Activated T-cell treated with anti-CD3 and anti-CD28 coated beads, Interleukin-2, amount 50 U/mL, for 4 hours (primary cell): ENCODE measurements at regions not wholly inside any gene's neighbourhood (a gene's known extent, or its start where the extent isn't known, plus 50 kb on each side); places are given as distances from the start of the nearest gene placed in this dataset.

ENCODE experiments used
- ATAC-seq, 2 donors: fragments of 200-7000 bp; cut with Tn5 transposase; one replicate each; pipeline ENCODE4 v1.10.0; 2021
- DNase-seq: peaks from one replicate; pipeline ENCODE4 v3.0.0-alpha.2; 2020
- H3K27me3 Mint-ChIP-seq: one replicate; pipeline ENCODE4 v1.8.0; 2021; ENCODE audit warnings: low read depth, mixed read lengths
- H3K36me3 Mint-ChIP-seq: one replicate; pipeline ENCODE4 v1.8.0; 2022; ENCODE audit warnings: mixed read lengths; ENCODE audit not compliant: insufficient read depth
- H3K4me1 Mint-ChIP-seq: one replicate; pipeline ENCODE4 v1.8.0; 2021; ENCODE audit warnings: low read depth, mixed read lengths
- H3K4me3 Mint-ChIP-seq: one replicate; pipeline ENCODE4 v1.8.0; 2021; ENCODE audit warnings: mild to moderate bottlenecking, moderate library complexity, mixed read lengths
- H3K9me3 Mint-ChIP-seq: one replicate; pipeline ENCODE4 v1.8.0; 2021; ENCODE audit warnings: mixed read lengths

DNA sequence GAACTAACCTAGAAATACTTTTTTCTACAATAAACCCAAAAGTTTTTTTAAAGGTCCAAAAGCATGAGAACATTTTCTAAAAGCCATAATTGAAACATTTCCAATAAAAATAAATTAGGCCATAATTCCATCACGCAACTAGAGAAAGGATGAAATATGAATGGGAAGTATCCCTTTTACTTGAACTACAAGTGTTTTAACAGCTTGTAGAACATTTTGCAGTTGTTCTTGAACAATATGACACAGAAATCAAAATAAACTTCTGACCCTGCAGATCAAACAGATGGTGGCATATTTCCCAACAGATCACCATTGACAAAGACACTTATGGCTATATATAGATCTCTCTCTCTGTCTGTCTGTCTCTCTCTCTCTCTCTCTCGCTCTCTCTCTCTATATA is 624.4 kb downstream of the PSAT1 start:
- Mint-ChIP-seq H3K4me3 (no peak overlapping the region), H3K27me3 (no peaks in the 10 kb centered on the region), H3K4me1 (no peaks in the 10 kb centered on the region), H3K36me3 (no peaks in the 10 kb centered on the region), H3K9me3 (peaks cover 10% of the 10 kb centered on the region)
- no peak for ATAC-seq
- DNase-seq, result no peak

DNA sequence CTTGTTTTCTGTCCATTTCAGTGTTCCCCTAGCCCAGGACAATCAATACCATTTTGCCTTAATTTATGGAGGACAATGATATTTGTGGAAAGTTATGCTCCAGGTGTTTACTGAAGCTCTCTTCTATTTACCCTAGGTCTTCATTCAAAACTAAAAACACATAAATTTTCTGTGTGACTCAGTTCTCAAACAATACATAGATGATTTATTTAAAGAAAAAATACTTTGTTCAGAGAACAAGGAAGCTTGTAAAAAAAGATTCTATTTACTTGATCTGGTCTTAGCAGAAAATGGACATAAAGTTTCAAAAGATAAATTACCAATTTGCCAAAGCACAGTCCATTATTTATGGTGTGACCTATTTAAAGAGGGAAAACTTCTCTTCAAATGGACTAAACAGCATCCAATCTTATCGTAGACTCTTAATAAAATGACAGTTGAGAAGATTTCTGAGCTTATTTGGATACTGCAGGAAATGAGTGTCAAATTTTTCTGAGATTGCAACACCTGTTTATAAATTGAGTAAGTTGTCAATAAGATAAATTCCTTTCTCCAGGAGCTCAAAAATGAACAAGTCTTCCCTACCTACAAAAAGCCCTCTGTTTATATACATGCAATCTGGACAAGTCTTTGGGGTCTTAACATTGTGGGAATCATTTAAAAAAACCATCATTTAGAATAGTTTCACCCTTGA is 627.2 kb downstream of the PSAT1 start:
- DNase-seq (no peak), ATAC-seq (no peak)
- H3K4me1 Mint-ChIP-seq, result no peaks in the 10 kb centered on the region
- H3K27me3 Mint-ChIP-seq, result no peaks in the 10 kb centered on the region
- H3K9me3 Mint-ChIP-seq, result no peaks in the 10 kb centered on the region
- no peak overlapping the region for H3K4me3 Mint-ChIP-seq
- H3K36me3 Mint-ChIP-seq, result no peaks in the 10 kb centered on the region

DNA sequence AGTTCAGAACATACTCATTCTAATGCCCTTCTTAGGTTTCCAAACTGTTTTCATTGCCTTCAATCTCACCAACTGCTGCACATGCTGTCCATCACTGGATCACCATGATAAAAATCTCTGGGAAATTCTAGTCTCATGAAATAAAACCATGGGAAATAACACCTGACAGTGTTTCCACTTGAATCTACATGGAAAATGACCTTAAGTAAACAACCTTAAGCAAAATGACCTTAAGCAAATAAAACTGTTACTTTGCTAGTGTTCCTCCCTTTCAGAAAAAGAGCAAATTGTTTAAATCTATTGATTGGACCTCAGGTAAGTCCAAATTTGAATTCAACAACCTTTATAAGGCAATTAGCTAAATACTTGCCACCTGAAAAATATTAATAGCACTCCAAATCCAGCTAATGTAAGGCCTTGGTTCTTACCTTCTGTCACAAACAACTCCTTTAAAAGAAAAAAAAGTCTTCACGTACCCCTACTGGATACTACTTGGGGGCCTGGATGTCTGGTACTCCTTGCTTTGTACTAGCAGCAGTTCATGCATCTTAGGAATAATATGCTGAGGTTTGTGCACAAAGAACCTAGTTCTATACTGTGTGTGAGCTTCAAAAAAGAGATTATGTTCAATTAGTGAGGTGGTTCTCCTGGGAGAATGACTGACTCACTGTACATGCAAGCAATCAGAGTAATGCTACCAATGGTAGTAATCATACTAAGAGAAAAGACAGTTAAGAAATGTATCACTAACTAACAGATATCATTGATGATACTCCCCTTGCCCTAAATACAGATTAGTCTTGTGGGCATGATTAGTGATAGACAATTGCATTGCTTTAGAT is 630.4 kb downstream of the PSAT1 start:
- H3K36me3 Mint-ChIP-seq, result no peaks in the 10 kb centered on the region
- H3K9me3 Mint-ChIP-seq, result no peaks in the 10 kb centered on the region
- DNase-seq (no peak), ATAC-seq (no peak)
- no peaks in the 10 kb centered on the region for H3K4me1 Mint-ChIP-seq
- H3K27me3 Mint-ChIP-seq, result no peaks in the 10 kb centered on the region
- H3K4me3 Mint-ChIP-seq, result no peak overlapping the region

DNA sequence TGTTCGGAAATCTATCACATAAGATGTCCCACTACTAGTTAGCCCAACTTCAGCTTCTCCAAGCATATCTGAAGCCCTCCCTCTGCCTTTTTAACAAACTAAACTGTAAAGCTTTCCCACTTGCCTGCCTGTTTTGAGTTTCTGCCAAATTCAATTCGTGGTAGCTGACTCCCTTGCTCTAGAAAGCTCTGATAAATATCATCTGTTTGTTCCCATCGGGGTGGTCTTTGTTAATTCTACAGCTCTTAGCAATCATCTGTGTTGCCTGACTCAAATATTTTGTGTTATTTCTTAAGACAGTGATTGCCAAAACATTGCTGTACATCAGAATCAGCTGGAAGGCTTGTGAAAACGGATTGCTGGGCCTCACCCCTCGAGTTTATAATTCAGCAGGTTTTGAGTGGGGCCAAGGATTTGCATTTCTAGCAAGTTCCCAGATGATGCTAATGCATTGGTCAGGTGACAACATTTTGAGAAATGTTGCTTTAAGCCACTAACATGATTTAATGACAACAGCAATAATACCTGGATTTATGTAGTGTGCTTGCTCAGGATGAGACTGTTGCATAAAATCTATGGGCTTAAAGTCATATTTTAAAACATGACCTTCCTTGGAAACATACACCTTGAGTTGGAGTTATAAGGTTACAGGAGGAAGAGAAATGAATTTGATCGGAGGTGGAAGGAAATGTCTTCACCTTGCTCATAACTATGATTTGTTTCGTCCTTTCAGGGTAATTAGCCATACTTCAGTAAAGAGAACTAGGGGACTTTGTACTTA is 631.9 kb downstream of the PSAT1 start:
- Mint-ChIP-seq H3K4me1 (no peaks in the 10 kb centered on the region), H3K4me3 (no peak overlapping the region), H3K9me3 (no peaks in the 10 kb centered on the region), H3K27me3 (no peaks in the 10 kb centered on the region), H3K36me3 (no peaks in the 10 kb centered on the region)
- DNase-seq (no peak), ATAC-seq (no peak)

DNA sequence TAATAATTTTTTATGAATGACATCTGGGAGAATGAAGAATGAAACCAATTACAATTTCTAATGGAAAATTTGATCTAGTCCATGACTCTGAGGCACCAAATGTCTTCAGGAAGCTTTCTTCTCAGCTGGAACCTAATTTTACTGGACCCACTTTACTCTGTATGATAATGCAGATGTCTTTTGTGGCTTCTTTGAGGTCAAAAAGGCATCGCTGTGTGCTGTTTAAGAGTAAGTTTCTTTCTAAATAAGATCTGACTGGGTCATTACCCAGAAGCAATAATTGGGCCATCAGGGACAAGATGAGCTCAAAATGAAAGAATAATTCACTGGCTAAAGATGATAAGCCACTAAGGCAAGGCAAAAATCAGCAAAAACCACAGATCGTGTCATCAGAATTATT is 633.4 kb downstream of the PSAT1 start:
- ATAC-seq (no peak), DNase-seq (no peak)
- Mint-ChIP-seq H3K4me1 (no peaks in the 10 kb centered on the region), H3K9me3 (no peaks in the 10 kb centered on the region), H3K27me3 (no peaks in the 10 kb centered on the region), H3K36me3 (no peaks in the 10 kb centered on the region), H3K4me3 (no peak overlapping the region)

DNA sequence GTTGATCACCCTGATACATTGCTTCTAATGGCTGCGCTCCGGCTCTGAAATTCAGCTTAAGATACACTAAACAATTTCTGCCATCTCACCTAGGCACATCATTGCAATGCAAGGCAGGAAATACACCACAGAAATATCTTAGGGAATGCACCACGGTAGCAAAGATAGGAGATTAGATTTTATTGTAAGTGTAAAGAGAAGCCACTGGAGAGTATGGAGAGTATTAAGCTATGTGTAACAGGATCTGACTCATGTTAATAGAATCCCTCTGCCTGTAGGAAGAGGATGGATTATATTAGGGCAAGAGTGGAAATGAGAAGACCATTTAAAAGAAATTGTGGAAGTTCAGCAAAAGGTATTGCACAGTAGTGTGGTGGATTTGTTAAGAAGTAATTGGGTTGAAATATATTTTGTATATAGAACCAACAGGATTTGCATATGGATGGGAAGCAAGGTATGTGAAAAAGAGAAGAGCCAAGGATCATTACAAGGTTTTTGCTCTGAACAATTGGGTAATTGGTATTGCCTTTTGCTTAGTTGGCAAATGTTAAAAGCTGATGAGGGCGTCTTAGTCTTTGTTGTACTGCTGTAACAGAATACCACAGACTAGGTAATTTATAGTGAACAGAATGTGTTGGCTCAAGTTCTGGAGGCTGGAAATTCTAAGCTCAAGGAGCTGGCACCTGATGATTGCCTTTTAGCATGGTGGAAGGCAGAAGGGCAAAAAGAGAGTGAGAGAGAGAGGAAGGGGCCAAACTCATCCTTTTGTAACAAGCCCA is 636.1 kb downstream of the PSAT1 start:
- Mint-ChIP-seq H3K27me3 (no peaks in the 10 kb centered on the region), H3K4me1 (no peaks in the 10 kb centered on the region), H3K36me3 (no peaks in the 10 kb centered on the region), H3K4me3 (no peak overlapping the region), H3K9me3 (no peaks in the 10 kb centered on the region)
- ATAC-seq (no peak), DNase-seq (no peak)

DNA sequence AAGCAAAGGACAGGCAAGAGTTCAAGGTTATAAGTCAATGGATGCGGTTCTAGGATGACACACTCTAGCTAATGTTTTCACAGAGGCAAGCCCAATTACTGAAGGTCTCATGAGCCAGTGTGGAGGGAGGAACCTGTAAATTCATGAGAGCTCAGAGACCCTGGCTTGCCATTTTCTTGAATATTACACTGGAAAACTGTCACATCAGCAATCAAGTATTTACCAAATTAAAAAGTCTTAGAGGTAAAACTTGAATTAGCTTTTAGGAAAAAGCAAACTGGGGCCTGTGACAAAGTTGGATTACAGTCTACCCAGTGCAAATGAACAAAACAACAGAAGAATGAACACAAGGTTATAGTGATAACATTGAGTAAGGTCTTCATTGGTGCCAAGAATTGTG is 636.9 kb upstream of the TLE4 start:
- H3K4me3 Mint-ChIP-seq, result no peak overlapping the region
- ATAC-seq, result no peak
- no peaks in the 10 kb centered on the region for H3K27me3 Mint-ChIP-seq
- DNase-seq, result no peak
- no peaks in the 10 kb centered on the region for H3K9me3 Mint-ChIP-seq
- no peaks in the 10 kb centered on the region for H3K4me1 Mint-ChIP-seq
- H3K36me3 Mint-ChIP-seq, result no peaks in the 10 kb centered on the region

DNA sequence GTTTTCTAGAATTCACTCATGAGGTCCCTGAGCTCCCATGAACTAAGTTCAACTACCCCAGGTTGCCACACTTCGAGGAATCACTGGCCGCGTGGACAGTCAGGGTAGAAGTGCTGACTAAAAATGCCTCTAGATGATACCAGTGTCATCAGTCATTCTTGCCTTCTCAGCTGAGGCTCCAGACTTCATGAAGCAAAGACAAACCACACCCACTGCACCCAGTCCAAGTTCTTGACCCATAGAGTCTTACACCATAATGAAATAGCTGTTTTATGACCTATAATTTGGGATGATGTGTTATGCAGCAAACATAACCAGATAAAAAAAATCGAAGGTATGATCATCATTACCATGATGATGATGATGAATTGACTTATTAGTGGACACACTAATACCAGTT is 632.9 kb upstream of the TLE4 start:
- H3K27me3 Mint-ChIP-seq, result no peaks in the 10 kb centered on the region
- no peak overlapping the region for H3K4me3 Mint-ChIP-seq
- H3K4me1 Mint-ChIP-seq, result no peaks in the 10 kb centered on the region
- no peaks in the 10 kb centered on the region for H3K9me3 Mint-ChIP-seq
- no peak for ATAC-seq
- no peak for DNase-seq
- H3K36me3 Mint-ChIP-seq, result no peaks in the 10 kb centered on the region

DNA sequence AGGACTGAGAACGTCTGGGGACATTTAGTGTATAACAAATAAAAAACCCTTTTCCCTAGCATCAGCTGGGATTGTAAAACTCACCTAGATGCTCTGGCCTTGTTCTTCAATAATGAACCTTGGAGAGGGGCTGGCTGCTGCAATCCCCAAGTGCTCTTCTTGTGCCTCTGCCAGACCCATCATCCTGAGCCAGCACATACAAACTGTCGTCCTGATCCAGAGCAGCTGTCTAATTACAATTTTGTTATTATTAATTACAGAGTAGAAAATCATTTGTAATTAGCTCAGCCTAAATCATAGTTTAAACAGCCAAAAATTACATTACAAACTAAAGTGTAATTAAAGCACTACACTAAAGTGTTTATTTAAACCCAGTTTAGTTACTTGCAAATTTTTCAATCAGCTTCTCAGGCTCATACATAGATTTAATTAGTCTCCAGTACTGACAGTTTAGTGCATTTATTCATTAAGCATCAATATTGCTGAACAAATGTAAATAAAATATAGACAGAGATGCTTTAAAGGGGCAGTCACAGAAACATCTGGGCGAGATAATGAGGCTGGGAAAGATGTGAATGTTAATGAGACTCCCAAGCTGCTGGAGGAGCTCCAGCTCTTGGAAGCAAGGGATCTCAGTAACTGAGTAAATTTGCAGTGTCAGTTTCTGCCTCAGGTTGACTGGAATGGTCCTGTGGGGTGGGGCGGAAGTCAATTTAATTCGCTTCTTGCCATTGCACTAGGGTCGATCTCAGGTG is 632.3 kb upstream of the TLE4 start:
- DNase-seq, result no peak
- Mint-ChIP-seq H3K36me3 (no peaks in the 10 kb centered on the region), H3K27me3 (no peaks in the 10 kb centered on the region), H3K4me1 (no peaks in the 10 kb centered on the region), H3K4me3 (no peak overlapping the region), H3K9me3 (no peaks in the 10 kb centered on the region)
- ATAC-seq, result no peak

DNA sequence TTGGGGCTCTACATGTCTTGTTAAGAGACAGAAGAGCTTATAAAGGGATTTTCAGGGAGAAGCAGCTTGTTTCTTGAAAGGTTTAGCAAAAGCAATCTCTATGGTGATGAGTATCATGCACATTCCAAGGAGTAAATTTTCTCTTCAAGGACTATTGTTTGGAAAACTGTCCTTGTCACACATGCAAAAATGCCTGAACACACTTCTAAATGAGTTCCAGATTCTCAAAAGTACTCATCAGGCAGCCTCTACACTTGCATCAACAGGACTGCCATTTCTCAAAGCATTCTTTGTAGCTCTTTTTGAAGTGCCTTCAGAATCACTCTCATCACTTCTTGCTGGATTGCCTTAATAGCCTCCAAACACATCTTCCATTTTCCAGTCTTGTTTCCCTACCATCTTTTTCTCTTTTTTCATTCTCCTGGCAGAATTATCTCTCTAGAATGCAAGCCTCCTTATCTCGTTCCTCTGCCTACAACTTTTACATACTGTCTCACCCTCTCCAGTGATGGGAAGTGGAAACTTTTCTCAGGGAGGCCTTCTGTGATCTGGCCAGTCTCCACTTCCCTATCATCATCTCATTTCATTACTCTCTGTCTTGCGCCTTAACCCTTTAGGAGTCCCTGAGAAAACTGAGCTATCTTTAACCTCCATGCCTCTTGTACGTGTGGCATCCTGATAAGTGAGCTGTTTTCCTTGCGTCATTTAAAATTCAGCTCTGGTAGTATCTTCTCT is 631.5 kb upstream of the TLE4 start:
- no peak overlapping the region for H3K4me3 Mint-ChIP-seq
- no peaks in the 10 kb centered on the region for H3K9me3 Mint-ChIP-seq
- no peak for DNase-seq
- no peaks in the 10 kb centered on the region for H3K36me3 Mint-ChIP-seq
- no peak for ATAC-seq
- H3K4me1 Mint-ChIP-seq, result no peaks in the 10 kb centered on the region
- H3K27me3 Mint-ChIP-seq, result no peaks in the 10 kb centered on the region

DNA sequence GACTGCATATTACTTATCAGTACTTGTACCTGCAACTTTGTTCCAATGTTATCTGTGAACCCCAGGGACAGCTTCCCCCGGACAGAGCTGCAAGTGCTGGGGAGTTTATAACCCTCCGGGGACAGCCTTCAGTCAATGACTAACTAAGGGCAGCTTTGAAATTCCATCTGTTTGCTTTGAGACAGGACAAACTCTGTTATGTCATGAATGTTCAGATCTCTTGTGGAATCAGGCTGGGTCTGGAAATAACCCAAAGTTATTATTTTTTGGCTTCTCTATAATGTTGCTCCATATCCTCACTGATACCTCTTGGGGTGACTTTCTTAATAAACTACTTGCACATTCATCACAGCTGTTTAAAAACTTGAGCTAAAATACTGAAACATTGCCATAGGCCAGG is 617.5 kb upstream of the TLE4 start:
- H3K4me1 Mint-ChIP-seq, result no peaks in the 10 kb centered on the region
- no peak for DNase-seq
- H3K4me3 Mint-ChIP-seq, result no peak overlapping the region
- no peaks in the 10 kb centered on the region for H3K36me3 Mint-ChIP-seq
- H3K27me3 Mint-ChIP-seq, result no peaks in the 10 kb centered on the region
- peaks cover 20% of the 10 kb centered on the region for H3K9me3 Mint-ChIP-seq
- no peak for ATAC-seq

DNA sequence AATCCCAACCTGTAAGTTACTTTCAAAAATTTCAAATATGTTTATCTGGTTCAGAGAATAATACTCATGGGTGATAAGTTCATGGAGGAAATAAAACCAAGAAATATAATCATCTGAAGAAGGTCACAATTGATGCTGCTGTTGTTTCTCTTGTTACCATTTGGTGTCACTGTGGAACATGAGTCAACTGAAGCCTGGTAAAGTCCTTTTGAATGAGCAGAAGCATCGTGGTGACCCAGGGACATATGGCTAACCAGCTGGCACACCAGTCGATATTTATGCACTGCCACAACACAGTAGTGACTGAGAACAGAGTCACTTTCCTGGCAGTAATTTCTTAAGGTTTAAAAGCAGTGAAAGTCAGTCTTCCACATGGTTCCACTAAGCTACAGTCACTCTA is 612.9 kb upstream of the TLE4 start:
- DNase-seq (no peak), ATAC-seq (no peak)
- H3K27me3 Mint-ChIP-seq, result no peaks in the 10 kb centered on the region
- H3K9me3 Mint-ChIP-seq, result peaks cover 11% of the 10 kb centered on the region
- no peak overlapping the region for H3K4me3 Mint-ChIP-seq
- H3K4me1 Mint-ChIP-seq, result no peaks in the 10 kb centered on the region
- H3K36me3 Mint-ChIP-seq, result no peaks in the 10 kb centered on the region

DNA sequence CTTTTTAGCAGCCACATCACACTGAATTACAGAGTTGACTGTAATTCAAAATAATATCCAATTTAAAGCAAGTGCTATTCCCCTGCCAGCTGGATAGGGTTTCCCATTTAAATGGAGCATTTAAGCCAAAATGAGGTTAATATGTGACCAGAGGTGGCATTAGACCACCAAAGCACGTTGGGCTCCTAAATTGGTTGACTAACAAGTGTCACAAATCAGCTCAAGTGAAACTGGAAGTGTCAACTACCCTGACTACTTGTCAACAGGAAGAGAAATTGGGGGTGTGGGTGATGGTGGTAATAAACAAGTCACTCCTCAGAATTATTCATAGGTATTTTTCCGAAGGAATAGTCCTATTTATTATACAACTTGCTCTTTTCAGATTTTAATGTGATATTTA is 609.6 kb upstream of the TLE4 start:
- H3K27me3 Mint-ChIP-seq, result no peaks in the 10 kb centered on the region
- H3K4me1 Mint-ChIP-seq, result no peaks in the 10 kb centered on the region
- DNase-seq (no peak), ATAC-seq (no peak)
- no peaks in the 10 kb centered on the region for H3K36me3 Mint-ChIP-seq
- H3K4me3 Mint-ChIP-seq, result no peak overlapping the region
- H3K9me3 Mint-ChIP-seq, result peaks cover 11% of the 10 kb centered on the region
